CD14-positive monocyte (primary cell): ENCODE measurements at regions not wholly inside any gene's neighbourhood (a gene's known extent, or its start where the extent isn't known, plus 50 kb on each side); places are given as distances from the start of the nearest gene placed in this dataset.

Experiments
- DNase-seq, 3 donors: peaks; one replicate each; pipeline ENCODE4 v3.0.0-alpha.2; 2011 to 2022
- H2AFZ ChIP-seq: 2 replicates; pipeline ENCODE4 v1.6.0; 2012; ENCODE audit warnings: mild to moderate bottlenecking, low read depth, low read length, inconsistent platforms; ENCODE audit not compliant: insufficient read depth, poor library complexity, severe bottlenecking
- H3K27ac ChIP-seq, 2 donors: 1 replicate in 1 of 2; 2 replicates in 1 of 2; pipeline ENCODE4 v1.5.1; 2012 to 2013; ENCODE audit warnings: low read length in 2 of 2, control low read depth in 1 of 2, inconsistent platforms in 1 of 2, low read depth in 1 of 2, mild to moderate bottlenecking in 1 of 2
- H3K27me3 ChIP-seq, 2 donors: one replicate each; pipeline versions ENCODE4 v1.6.0 to v1.6.1; 2011 to 2013; ENCODE audit warnings: low read length in 2 of 2; ENCODE audit not compliant: control insufficient read depth in 2 of 2, insufficient read depth in 2 of 2
- H3K36me3 ChIP-seq, 2 donors: replicated peaks in 1 of 2; 1 replicate in 1 of 2; 2 replicates in 1 of 2; pipeline versions ENCODE4 v1.5.1 to v1.6.1; 2012 to 2013; ENCODE audit warnings: low read length in 2 of 2, control low read depth in 1 of 2, inconsistent platforms in 1 of 2, mild to moderate bottlenecking in 1 of 2; ENCODE audit not compliant: insufficient read depth in 2 of 2, control insufficient read depth in 1 of 2
- H3K4me1 ChIP-seq, 2 donors: 1 replicate in 1 of 2; 2 replicates in 1 of 2; pipeline versions ENCODE4 v1.5.1 to v1.6.1; 2012 to 2013; ENCODE audit warnings: low read length in 2 of 2, control low read depth in 1 of 2, inconsistent platforms in 1 of 2, mild to moderate bottlenecking in 1 of 2, moderate library complexity in 1 of 2; ENCODE audit not compliant: insufficient read depth in 2 of 2, control insufficient read depth in 1 of 2
- H3K4me2 ChIP-seq: replicated peaks from 2 replicates; pipeline ENCODE3; 2012; ENCODE audit warnings: low read length, moderate library complexity, mild to moderate bottlenecking; ENCODE audit not compliant: poor library complexity, severe bottlenecking; ENCODE audit errors: extremely low read depth
- H3K4me3 ChIP-seq, 3 experiments: fragments of 200-600 bp in 1 of 3; sonication (generic) in 1 of 3; replicated peaks in 1 of 3; 1 replicate in 2 of 3; 2 replicates in 1 of 3; pipeline ENCODE4 v1.5.1; 2011 to 2013; ENCODE audit warnings: low read length in 3 of 3, mild to moderate bottlenecking in 3 of 3, control low read depth in 2 of 3, low read depth in 2 of 3, inconsistent platforms in 1 of 3, moderate library complexity in 1 of 3
- H3K79me2 ChIP-seq: 2 replicates; pipeline ENCODE4 v1.6.0; 2012; ENCODE audit warnings: mild to moderate bottlenecking, control low read depth, inconsistent platforms, low read length, moderate library complexity; ENCODE audit not compliant: insufficient read depth
- H3K9ac ChIP-seq: 2 replicates; pipeline ENCODE4 v1.6.0; 2017; ENCODE audit warnings: low read length, mild to moderate bottlenecking; ENCODE audit not compliant: insufficient read depth, poor library complexity, severe bottlenecking
- H3K9me3 ChIP-seq, 2 donors: replicated peaks in 1 of 2; 1 replicate in 1 of 2; 2 replicates in 1 of 2; pipeline versions ENCODE4 v1.5.1 to v1.6.1; 2012 to 2013; ENCODE audit warnings: low read length in 2 of 2, control low read depth in 1 of 2; ENCODE audit not compliant: control insufficient read depth in 1 of 2, insufficient read depth in 1 of 2
- H4K20me1 ChIP-seq: 2 replicates; pipeline ENCODE4 v1.6.0; 2012; ENCODE audit warnings: mild to moderate bottlenecking, low read length, control low read depth, moderate library complexity; ENCODE audit not compliant: insufficient read depth
- H3K27ac Mint-ChIP-seq, 7 donors: one replicate each; pipeline ENCODE4 v1.8.0; 2020; ENCODE audit warnings: mild to moderate bottlenecking in 7 of 7, mixed read lengths in 7 of 7, moderate library complexity in 6 of 7, inconsistent platforms in 2 of 7
- H3K27me3 Mint-ChIP-seq, 3 donors: one replicate each; pipeline ENCODE4 v1.8.0; 2021 to 2022; ENCODE audit warnings: low read depth in 3 of 3, mild to moderate bottlenecking in 3 of 3, mixed read lengths in 3 of 3, moderate library complexity in 3 of 3, inconsistent platforms in 1 of 3
- H3K36me3 Mint-ChIP-seq, 2 donors: one replicate each; pipeline ENCODE4 v1.8.0; 2020; ENCODE audit warnings: mixed read lengths in 2 of 2, inconsistent platforms in 1 of 2, mild to moderate bottlenecking in 1 of 2
- H3K4me1 Mint-ChIP-seq: one replicate; pipeline ENCODE4 v1.8.0; 2020; ENCODE audit warnings: mild to moderate bottlenecking, mixed read lengths
- H3K4me3 Mint-ChIP-seq, 2 donors: one replicate each; pipeline ENCODE4 v1.8.0; 2020; ENCODE audit warnings: mild to moderate bottlenecking in 2 of 2, mixed read lengths in 2 of 2, moderate library complexity in 1 of 2
- H3K9me3 Mint-ChIP-seq, 7 donors: one replicate each; pipeline ENCODE4 v1.8.0; 2020 to 2022; ENCODE audit warnings: mixed read lengths in 7 of 7, mild to moderate bottlenecking in 6 of 7, moderate library complexity in 6 of 7, inconsistent platforms in 2 of 7
- CTCF ChIP-seq: fragments of 200-600 bp; IDR thresholded peaks from one replicate; pipeline ENCODE4 v1.8.0; 2022; ENCODE audit warnings: antibody characterized with exemption, mild to moderate bottlenecking
- WGBS: methylation state at CpG from one replicate; pipeline ENCODE4 v1.1.5; 2013; ENCODE audit warnings: missing lambda C conversion rate; ENCODE audit not compliant: insufficient coverage; 5-methylcytosine and 5-hydroxymethylcytosine counted together
- intact Hi-C, 2 donors: fragments of 100-400 bp; cut with micrococcal nuclease; formaldehyde crosslinking; loops; one replicate each; pipeline versions ENCODE4 v1.15.0 to v1.15.1; 2023

GRCh38 chr6:134683783-134684422, 266.0 kb downstream of the ALDH8A1 start:
- peaks cover 0 to 1% (median 0%) of the 10 kb centered on the region in 7 donors for H3K9me3 Mint-ChIP-seq
- no peak overlapping the region for H2AFZ ChIP-seq
- H3K27me3 Mint-ChIP-seq = peaks cover 2 to 5% (median 3%) of the 10 kb centered on the region in 3 donors
- no peak overlapping the region for H3K4me3 ChIP-seq
- peaks cover 3% of the 10 kb centered on the region for H3K4me1 Mint-ChIP-seq
- no peaks in the 10 kb centered on the region for H3K9me3 ChIP-seq
- DNase-seq = no peak
- no peaks in the 10 kb centered on the region for H4K20me1 ChIP-seq
- no peak overlapping the region for H3K4me2 ChIP-seq
- H3K27me3 ChIP-seq = peaks cover 4% of the 10 kb centered on the region in 2 donors
- no peak overlapping the region for H3K27ac ChIP-seq
- H3K27ac Mint-ChIP-seq = no peak overlapping the region
- intact Hi-C loops = no loop called here
- no peak for TF ChIP-seq CTCF
- H3K4me1 ChIP-seq = peaks cover 4 to 10% of the 10 kb centered on the region in 2 donors
- H3K36me3 Mint-ChIP-seq = no peaks in the 10 kb centered on the region
- H3K9ac ChIP-seq = no peak overlapping the region
- WGBS = no CpG with 5 or more reads among the region's 2 CpGs
- H3K36me3 ChIP-seq = no peaks in the 10 kb centered on the region
- no peak overlapping the region for H3K4me3 Mint-ChIP-seq
- no peaks in the 10 kb centered on the region for H3K79me2 ChIP-seq

GRCh38 chr6:134680433-134680832, 269.5 kb downstream of the ALDH8A1 start:
- no peaks in the 10 kb centered on the region for H3K36me3 ChIP-seq
- no peaks in the 10 kb centered on the region for H3K9me3 ChIP-seq
- no peak for DNase-seq
- TF ChIP-seq CTCF = no peak
- no CpG with 5 or more reads among the region's 1 CpG for WGBS
- H3K4me2 ChIP-seq = no peak overlapping the region
- Mint-ChIP-seq H3K27ac (no peak overlapping the region), H3K4me1 (peaks cover 6% of the 10 kb centered on the region), H3K36me3 (no peaks in the 10 kb centered on the region), H3K4me3 (no peak overlapping the region), H3K9me3 (peaks cover 0 to 1% (median 0%) of the 10 kb centered on the region in 7 donors), H3K27me3 (peaks cover 3 to 4% (median 3%) of the 10 kb centered on the region in 3 donors)
- no peak overlapping the region for H3K9ac ChIP-seq
- intact Hi-C loops = no loop called here
- no peak overlapping the region for H3K4me3 ChIP-seq
- no peaks in the 10 kb centered on the region for H3K27me3 ChIP-seq
- no peaks in the 10 kb centered on the region for H4K20me1 ChIP-seq
- H3K79me2 ChIP-seq = no peaks in the 10 kb centered on the region
- H3K27ac ChIP-seq = no peak overlapping the region
- peaks cover 4 to 10% of the 10 kb centered on the region in 2 donors for H3K4me1 ChIP-seq
- no peak overlapping the region for H2AFZ ChIP-seq
